ENCODE measurements at regions not wholly inside any gene's neighbourhood (a gene's known extent, or its start where the extent isn't known, plus 50 kb on each side); places are given as distances from the start of the nearest gene placed in this dataset.
"Not testable (repeated sequence)": the region's sequence is repeated elsewhere in the genome, so short reads cannot be mapped to it uniquely, and the experiment has no call there.

DNA sequence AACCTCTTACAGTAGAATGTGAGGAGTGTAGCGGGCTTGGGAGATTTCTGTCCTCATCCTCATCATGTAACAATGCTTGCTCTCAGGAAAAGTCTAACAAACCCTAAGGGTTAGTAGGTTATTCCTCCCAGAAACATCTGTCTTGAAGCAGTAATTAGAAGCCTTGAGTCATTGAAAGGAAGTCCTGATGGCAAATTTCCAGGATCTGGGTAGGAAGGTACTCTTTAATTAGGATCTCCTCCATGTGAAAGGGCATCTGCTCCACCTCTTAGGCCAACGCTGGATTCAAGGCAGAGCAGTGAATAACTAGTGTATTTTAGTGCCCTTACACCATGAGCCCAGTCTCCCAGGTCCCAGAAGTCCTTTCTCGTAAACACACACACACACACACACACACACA is 106.6 kb upstream of the BARHL2 start:
- no peak for DNase-seq

DNA sequence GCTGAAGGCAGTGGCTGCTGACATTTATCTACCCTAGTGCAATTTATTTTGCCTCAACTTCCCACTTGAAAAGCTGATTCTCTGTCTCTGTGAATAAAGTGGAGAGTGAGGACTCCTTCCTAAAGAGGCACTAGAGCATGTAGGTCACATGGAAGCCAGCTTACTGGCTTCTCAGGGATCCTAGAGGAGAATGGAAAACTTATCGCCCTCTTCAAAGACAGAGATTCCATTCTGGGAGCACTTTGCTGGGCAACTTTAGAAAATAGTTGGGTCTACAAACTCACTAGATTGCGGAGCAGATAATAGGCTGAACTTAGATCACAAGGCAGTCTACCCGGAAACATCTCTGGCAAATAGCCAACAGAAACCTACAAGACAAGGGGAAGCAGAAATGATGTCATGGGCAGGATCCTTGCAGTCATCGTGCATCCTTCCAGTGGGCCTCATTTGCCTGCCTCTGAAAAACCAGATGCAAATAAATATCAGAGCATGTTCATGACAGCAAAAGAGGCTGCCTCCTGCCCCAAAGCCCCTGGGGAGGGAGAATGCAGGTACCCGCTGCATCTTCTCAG is 104.8 kb upstream of the BARHL2 start:
- no peak for DNase-seq

DNA sequence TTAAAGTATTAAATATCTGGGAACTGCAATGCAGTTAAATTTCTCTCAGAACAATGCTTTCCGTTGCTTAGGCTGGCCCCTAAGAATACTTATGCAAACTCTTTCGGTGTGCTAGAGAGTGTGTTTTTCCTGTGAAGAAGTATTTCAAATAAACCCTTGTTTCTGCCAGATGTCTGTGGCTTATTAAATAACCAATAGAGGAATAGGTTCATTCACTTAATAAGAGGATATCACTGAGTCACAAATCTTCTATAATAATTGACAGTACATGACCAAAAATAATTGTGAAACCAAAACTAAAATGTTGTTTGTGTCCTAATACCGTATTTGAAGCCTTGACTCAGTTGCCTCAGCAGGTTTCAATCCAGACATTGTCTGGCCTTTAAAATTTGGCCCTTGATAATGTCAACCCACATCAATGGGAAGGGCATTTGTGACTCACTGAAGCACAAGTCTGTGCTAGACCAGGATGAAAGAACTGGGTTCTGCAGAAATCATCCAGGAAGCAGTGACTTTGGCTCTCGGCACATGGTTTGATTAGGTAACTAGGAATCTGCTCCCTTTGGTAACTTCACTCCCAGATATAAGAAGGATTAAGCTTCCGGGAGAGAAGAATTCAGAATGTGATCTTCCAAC is 104.2 kb upstream of the BARHL2 start:
- DNase-seq: no peak

DNA sequence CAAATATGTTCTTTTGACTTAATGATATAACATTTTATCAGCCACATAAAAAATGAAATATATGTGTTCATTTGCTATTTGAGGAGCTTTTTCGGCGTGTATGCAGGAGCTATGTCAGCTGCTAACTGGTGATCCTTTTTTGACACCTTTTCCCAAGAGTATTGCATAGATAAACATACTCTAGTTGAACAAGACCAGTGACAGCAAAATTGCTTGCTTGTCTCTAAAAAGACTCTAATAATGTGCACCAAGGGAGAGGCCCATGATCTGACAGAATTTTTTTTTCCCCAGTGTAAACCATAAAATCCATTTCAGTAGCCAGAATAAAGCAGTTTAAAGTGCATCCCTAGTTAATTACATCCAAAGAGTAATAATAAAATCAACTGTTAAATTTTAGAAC is 103.6 kb upstream of the BARHL2 start:
- DNase-seq: no peak

DNA sequence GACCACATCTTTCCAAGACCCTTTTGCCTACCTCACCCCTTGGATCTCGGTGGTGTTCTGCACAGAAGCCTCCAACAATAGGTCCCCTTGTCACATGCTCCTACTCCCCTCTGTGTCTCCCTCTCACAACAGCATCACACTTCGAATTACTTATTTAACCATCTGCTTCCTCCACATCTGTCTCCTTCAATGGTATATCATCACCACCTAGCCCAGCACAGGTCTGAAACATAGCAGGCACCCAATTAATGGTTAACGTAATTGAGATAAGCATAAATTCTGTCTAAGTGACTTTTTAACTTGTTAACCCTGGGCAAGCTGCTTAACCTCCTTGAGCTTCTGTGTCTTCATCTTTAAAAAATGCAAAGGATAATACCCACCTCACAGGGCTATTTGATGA is 100.3 kb upstream of the BARHL2 start:
- no peak for DNase-seq

DNA sequence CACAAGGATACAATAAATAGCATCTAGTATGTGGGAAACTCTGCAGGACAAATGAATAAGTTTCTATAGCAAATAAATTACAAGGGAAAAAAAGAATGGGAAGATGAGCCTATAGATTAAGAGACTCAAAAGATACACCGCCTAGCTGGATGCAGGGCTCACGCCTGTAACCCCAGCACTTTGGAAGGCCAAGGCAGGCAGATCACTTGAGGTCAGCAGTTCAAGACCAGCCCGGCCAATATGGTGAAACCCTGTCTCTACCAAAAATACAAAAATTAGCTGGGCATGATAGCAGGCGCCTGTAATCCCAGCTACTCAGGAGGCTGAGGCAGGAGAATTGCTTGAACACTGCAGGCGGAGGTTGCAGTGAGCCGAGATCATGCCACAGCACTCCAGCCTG is 95.1 kb upstream of the BARHL2 start:
- not testable (repeated sequence) for DNase-seq

- DNase-seq: not testable (repeated sequence)
These were observed 94.4 kb upstream of the BARHL2 start for GRCh38 chr1:90811444-90811950.

GRCh38 chr1:90810681-90811080 is 93.6 kb upstream of the BARHL2 start:
- DNase-seq: no peak

- DNase-seq: no peak
These were observed 92.9 kb upstream of the BARHL2 start for GRCh38 chr1:90809996-90810395.

DNA sequence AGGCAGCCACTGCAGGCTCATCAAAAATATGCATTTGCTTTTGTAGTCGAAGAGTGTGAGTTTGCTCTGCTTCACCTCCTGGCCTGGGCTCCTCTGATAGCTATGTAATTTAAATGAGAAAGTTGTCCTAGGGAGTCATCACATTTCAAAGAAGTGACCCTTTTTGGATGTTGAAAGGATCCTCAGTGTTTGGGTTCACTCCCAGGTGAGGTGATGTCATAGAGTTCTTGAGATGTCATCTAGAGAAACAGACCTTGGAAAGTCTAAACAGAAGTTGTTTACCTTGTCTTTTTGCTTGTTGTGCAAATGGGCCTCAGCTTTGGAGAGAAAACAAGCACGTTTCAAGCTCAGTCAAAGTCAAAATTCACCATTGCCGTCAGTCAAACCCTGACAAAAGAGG is 92.0 kb upstream of the BARHL2 start:
- no peak for DNase-seq

- no peak for DNase-seq
These were observed 90.2 kb upstream of the BARHL2 start for GRCh38 chr1:90807329-90807728.

DNA sequence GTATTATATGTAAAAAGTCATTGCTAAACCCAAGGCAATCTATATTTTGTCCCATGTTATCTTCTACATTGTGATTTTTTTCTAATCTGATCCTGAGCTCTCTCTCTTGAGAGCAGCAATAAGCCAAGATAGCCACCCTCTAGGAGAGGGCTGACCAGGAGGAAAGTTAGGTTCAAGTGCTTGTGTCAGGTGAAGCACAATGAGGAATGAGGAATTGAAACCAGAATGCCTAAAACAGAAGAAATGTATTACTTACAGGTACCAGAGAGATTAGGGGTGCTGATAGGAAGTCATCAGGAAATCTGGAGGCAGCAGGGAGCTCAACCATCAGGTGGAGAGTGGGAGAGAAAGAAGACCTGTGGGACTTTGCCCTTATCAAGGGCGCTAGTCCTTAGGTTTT is 85.5 kb upstream of the BARHL2 start:
- no peak for DNase-seq

- no peak for DNase-seq
These were observed 83.1 kb upstream of the BARHL2 start for GRCh38 chr1:90800012-90800717.

GRCh38 chr1:90799326-90799725 is 82.2 kb upstream of the BARHL2 start:
- no peak for DNase-seq

- no peak for DNase-seq
These were observed 81.8 kb upstream of the BARHL2 start for GRCh38 chr1:90798883-90799282.

DNA sequence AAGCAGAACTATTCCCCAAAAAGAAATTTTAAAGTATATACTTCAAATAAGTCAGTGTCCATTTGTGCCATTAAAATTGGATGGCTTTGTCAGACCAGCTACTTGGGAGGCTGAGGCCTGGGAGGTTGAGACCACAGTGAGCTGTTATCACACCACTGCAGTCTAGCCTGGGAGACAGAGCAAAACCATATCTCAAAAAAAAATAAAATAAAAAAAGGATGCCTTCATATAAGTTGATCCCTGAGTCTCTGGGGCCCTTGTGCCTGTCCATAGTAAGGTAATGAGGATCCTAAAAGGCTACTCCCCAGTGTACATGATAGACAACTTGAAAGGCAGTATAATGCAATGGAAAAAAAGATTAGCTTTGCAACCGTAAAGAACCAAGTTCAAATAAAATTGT is 81.2 kb upstream of the BARHL2 start:
- no peak for DNase-seq

DNA sequence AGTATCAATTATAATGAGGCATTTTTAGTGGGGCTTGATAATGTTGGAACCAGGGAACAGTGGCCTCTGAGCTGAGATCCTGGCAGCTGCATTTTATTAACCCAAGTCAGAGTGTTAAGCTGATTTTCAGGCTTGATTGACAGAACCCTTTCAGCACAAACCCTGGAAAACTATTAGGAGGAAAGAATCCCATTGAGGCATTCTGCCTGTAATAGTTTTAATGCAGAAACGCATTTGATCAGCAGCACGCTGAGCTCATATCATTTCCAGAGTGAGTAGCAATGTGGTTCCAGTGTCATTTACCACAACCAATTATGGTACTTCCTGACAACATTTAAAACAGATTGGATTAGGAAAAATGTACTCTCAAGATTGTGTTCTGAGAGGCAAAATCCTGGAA is 78.3 kb upstream of the BARHL2 start:
- no peak for DNase-seq

DNA sequence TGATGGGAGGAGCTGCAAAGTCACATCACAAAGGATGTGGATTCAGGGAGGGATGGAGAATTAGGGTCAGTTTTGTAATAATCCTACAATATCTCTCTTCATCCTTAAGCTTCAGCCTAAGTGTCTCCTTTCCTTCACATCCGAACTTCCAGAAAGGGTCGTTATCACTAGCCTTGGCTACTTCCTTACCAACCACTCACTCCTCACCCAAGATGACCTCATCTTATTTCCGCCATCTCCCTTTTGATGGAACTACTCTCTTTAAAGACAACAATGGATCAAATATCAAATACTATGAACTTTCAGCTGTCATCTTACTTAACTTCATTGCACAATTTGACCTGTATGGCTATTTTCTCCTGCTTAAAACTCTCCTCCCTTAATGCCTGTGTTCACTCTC is 69.6 kb upstream of the BARHL2 start:
- DNase-seq: no peak

- no peak for DNase-seq
These were observed 67.2 kb upstream of the BARHL2 start for GRCh38 chr1:90784186-90784847.

- DNase-seq: no peak
These were observed 66.1 kb upstream of the BARHL2 start for GRCh38 chr1:90783181-90783580.

DNA sequence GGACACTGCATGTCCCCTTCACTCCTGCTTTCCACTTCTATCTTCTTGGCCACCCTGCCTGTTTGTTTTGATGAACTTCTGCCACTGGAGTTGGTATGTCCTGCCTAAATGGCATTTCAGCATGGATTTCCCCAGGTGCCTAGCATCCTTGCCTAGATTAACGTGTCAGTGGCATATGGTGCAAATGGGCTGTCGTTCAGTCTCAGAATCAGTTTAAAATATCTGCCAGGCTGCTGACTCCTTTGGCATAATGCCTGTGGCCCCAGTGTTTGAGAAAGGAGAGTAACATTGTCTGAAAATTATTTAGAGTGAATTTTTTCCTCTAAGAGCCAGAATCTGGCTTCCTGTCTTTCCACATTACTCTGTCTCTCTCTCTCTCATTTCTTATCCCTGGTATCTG is 64.9 kb upstream of the BARHL2 start:
- no peak for DNase-seq

- DNase-seq: no peak
These were observed 64.4 kb upstream of the BARHL2 start for GRCh38 chr1:90781534-90781933.

DNA sequence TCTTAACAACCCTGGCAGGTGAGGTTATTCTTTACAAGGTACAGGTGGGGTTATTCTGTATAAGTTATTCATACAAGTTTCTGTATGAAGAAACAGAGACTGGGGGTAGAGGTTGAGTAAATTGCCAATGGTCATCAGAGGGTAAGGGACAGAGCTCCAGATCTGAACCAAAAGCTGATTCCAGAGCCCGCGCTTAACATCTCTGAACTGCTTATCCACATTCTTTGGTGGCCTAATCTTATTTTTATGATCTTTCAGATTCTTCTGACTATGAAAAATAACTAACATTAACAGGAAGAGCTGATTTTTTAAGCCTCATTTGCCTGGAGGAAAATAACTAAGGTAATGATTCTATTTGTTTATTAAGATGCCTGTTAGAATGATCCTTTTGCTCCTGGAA is 63.9 kb upstream of the BARHL2 start:
- no peak for DNase-seq

DNA sequence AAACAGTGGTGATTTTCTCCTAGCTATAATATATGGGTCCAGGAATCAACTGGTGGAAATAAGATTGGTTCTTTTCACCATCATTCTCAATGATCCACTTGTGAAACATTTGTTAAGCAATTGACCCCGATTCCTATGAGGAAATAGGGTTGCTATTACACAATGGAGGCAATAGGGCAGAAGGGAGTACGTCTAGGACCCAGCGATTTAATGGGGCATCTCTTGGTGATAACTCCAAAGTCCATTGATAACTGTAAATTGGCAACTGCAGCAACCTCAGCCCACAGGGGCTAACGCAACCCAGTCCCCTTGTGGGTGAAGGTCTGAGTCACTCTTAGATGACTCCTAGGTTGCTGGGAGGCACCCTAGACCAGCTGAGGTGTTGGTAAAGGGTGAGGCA is 62.5 kb upstream of the BARHL2 start:
- DNase-seq: no peak

Measured in NCI-H1048 (cell line).